ENCODE measurements at regions not wholly inside any gene's neighbourhood (a gene's known extent, or its start where the extent isn't known, plus 50 kb on each side); places are given as distances from the start of the nearest gene placed in this dataset.

DNA sequence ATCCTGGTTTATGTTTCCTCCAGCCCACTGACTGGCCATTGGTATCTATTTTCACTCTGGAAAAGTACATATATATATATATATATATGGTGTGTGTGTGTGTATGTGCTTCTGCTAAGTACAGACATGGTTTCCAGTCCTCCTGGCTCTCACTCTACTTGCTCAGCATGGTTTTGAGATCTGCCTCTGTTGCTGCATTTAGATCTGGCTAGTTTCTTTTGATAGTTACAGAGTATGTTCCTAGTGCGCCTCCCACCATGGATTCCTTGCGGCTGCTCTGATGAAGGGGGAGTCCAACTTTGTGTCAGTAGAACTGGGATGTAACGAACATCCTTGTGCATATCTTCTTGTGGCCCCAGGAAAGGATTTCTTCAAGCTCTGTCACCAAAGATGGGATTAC is 274.1 kb downstream of the MIAT start:
- no peak for DNase-seq (ENCODE audit: extremely low read depth, insufficient read length)
- Histone ChIP-seq H3K36me3 (ENCODE audit: control insufficient read depth, insufficient read depth, low read length) (no peaks in the 10 kb centered on the region), H3K4me3 (replicated peaks; ENCODE audit: low read depth, low read length) (no peak overlapping the region), H3K27me3 (replicated peaks; ENCODE audit: control insufficient read depth, insufficient read depth, low read length) (no peaks in the 10 kb centered on the region; the same call in none of the 2 replicates)
- TF ChIP-seq, protein P1, sequence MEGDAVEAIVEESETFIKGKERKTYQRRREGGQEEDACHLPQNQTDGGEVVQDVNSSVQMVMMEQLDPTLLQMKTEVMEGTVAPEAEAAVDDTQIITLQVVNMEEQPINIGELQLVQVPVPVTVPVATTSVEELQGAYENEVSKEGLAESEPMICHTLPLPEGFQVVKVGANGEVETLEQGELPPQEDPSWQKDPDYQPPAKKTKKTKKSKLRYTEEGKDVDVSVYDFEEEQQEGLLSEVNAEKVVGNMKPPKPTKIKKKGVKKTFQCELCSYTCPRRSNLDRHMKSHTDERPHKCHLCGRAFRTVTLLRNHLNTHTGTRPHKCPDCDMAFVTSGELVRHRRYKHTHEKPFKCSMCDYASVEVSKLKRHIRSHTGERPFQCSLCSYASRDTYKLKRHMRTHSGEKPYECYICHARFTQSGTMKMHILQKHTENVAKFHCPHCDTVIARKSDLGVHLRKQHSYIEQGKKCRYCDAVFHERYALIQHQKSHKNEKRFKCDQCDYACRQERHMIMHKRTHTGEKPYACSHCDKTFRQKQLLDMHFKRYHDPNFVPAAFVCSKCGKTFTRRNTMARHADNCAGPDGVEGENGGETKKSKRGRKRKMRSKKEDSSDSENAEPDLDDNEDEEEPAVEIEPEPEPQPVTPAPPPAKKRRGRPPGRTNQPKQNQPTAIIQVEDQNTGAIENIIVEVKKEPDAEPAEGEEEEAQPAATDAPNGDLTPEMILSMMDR (IDR thresholded peaks at IDR 0.05; ENCODE audit: insufficient read depth, low read length, poor library complexity, severe bottlenecking) = no peak

DNA sequence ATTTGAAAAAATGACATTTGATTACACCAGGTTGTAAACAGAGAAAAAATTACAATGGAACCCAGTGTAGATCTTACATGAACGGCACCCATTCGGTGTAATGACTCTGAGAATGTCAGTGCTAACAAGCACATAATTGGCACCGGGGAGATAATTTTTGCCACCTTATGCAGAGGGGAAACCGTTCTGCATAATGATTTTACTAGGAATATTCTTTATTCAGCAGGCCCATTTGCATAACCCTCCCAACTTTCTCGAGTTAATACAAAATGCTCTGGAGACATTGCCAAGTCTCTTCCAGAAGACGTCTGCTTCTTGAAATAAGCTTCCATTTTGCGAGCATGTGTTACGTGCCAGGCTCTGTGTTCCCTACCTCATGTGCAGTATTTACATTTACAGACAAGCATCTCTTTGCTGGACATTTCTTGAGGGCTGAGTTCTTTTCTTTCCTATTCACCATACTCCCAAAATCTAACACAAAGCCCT is 275.8 kb downstream of the MIAT start:
- DNase-seq (ENCODE audit: extremely low read depth, insufficient read length) = no peak
- no peaks in the 10 kb centered on the region; the same call in 1 of the 2 replicates for H3K27me3 ChIP-seq (replicated peaks; ENCODE audit: control insufficient read depth, insufficient read depth, low read length)

GRCh38 chr22:26937213-26937612 is 279.8 kb downstream of the MIAT start:
- TF ChIP-seq, protein P1 (IDR thresholded peaks at IDR 0.05; ENCODE audit: insufficient read depth, low read length, poor library complexity, severe bottlenecking) = peak; percentile 21
- DNase-seq (ENCODE audit: extremely low read depth, insufficient read length) = no peak

More for the DNA sequence above, 275.8 kb downstream of the MIAT start:
- H3K36me3 ChIP-seq (ENCODE audit: control insufficient read depth, insufficient read depth, low read length) = no peaks in the 10 kb centered on the region
- TF ChIP-seq, protein P1 (IDR thresholded peaks at IDR 0.05; ENCODE audit: insufficient read depth, low read length, poor library complexity, severe bottlenecking) = no peak
- no peak overlapping the region for H3K4me3 ChIP-seq (replicated peaks; ENCODE audit: low read depth, low read length)

DNA sequence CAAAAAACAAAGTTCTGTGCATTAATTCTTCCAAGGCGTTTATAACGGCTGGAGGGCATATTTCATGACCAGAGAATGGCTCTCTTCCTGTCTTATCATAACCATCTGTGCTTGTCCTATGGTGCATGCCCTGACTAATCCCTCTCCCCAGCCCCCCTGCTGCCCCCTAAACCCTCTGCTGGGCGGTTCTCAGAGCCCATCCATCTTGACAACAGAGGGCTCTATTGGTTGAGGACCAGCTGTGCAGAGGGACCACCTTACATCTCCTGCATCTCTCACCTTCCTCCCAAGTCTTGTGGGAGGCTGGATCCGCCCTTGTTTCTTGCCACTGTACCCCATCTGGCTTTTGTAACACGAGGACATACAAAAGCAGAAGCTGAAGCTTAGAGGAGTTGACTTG is 282.1 kb downstream of the MIAT start:
- Histone ChIP-seq H3K36me3 (ENCODE audit: control insufficient read depth, insufficient read depth, low read length) (no peaks in the 10 kb centered on the region), H3K4me3 (replicated peaks; ENCODE audit: low read depth, low read length) (no peak overlapping the region), H3K27me3 (replicated peaks; ENCODE audit: control insufficient read depth, insufficient read depth, low read length) (no peaks in the 10 kb centered on the region; the same call in 1 of the 2 replicates)
- DNase-seq (ENCODE audit: extremely low read depth, insufficient read length) = no peak
- TF ChIP-seq, protein P1 (IDR thresholded peaks at IDR 0.05; ENCODE audit: insufficient read depth, low read length, poor library complexity, severe bottlenecking) = no peak

More at GRCh38 chr22:26937213-26937612, 279.8 kb downstream of the MIAT start:
- H3K36me3 ChIP-seq (ENCODE audit: control insufficient read depth, insufficient read depth, low read length) = no peaks in the 10 kb centered on the region
- H3K4me3 ChIP-seq (replicated peaks; ENCODE audit: low read depth, low read length) = no peak overlapping the region
- H3K27me3 ChIP-seq (replicated peaks; ENCODE audit: control insufficient read depth, insufficient read depth, low read length) = no peaks in the 10 kb centered on the region; the same call in 1 of the 2 replicates

- TF ChIP-seq, protein P1 (IDR thresholded peaks at IDR 0.05; ENCODE audit: insufficient read depth, low read length, poor library complexity, severe bottlenecking) = no peak
- DNase-seq (ENCODE audit: extremely low read depth, insufficient read length) = no peak
- H3K4me3 ChIP-seq (replicated peaks; ENCODE audit: low read depth, low read length) = no peak overlapping the region
Measured at GRCh38 chr22:26941896-26942636, 284.7 kb downstream of the MIAT start.

More at GRCh38 chr22:26941896-26942636, 284.7 kb downstream of the MIAT start:
- no peaks in the 10 kb centered on the region for H3K36me3 ChIP-seq (ENCODE audit: control insufficient read depth, insufficient read depth, low read length)
- no peaks in the 10 kb centered on the region for H3K27me3 ChIP-seq (replicated peaks; ENCODE audit: control insufficient read depth, insufficient read depth, low read length)

Data from GM06990 (cell line).